ENCODE measurements at regions not wholly inside any gene's neighbourhood (a gene's known extent, or its start where the extent isn't known, plus 50 kb on each side); places are given as distances from the start of the nearest gene placed in this dataset.

DNA sequence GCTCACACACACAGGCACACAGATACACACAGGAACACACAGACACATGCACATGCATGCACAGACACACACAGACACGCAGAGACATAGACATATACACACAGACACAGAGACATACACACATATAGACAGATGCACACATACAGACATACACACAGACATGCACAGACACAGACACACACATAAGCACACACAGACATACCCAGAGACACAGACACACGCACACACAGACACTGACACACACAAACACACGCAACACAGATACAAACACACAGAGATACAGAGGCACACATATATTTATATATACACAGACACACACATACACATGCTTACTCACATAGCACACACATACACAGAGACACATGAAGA lies 158.4 kb downstream of the LY86 start:
- TF ChIP-seq, protein P1, sequence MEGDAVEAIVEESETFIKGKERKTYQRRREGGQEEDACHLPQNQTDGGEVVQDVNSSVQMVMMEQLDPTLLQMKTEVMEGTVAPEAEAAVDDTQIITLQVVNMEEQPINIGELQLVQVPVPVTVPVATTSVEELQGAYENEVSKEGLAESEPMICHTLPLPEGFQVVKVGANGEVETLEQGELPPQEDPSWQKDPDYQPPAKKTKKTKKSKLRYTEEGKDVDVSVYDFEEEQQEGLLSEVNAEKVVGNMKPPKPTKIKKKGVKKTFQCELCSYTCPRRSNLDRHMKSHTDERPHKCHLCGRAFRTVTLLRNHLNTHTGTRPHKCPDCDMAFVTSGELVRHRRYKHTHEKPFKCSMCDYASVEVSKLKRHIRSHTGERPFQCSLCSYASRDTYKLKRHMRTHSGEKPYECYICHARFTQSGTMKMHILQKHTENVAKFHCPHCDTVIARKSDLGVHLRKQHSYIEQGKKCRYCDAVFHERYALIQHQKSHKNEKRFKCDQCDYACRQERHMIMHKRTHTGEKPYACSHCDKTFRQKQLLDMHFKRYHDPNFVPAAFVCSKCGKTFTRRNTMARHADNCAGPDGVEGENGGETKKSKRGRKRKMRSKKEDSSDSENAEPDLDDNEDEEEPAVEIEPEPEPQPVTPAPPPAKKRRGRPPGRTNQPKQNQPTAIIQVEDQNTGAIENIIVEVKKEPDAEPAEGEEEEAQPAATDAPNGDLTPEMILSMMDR (conservative IDR thresholded peaks at IDR 0.05): no peak
- no peak for TF ChIP-seq ZFX (IDR thresholded peaks at IDR 0.05)
